ENCODE measurements at regions not wholly inside any gene's neighbourhood (a gene's known extent, or its start where the extent isn't known, plus 50 kb on each side); places are given as distances from the start of the nearest gene placed in this dataset.
"Not testable (repeated sequence)": the region's sequence is repeated elsewhere in the genome, so short reads cannot be mapped to it uniquely, and the experiment has no call there.

DNA sequence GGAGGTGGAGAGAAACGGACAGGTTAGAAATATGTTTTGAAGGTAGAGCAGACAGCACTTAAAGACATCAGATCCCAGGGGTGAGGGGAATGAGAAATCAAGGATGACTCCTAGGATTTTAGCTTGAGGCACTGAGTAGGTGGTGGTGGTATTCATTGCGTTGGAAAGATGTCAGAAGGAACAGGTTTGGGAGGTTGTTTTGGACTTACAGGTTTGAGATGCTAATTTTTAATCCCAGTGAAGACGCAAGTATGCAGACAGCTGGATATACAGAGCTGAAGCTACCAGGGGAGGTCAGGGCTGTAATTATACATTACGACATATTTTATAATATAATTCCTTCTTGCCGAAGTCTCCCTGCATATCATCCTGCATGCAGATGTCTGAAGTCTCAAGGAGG, 433.3 kb downstream of the XYLT1 start:
- H3K27me3 ChIP-seq (ENCODE audit: control insufficient read depth, insufficient read depth, low read length), result no peaks in the 10 kb centered on the region
- no peak overlapping the region for H3K9ac ChIP-seq (ENCODE audit: low read length)
- no peaks in the 10 kb centered on the region for H3K4me1 ChIP-seq (ENCODE audit: control insufficient read depth, low read depth, low read length)
- no peak overlapping the region for H3K27ac ChIP-seq (ENCODE audit: low read length)
- no peaks in the 10 kb centered on the region for H3K36me3 ChIP-seq (ENCODE audit: control insufficient read depth, low read depth, low read length)
- H3K4me3 ChIP-seq (ENCODE audit: low read length), result no peak overlapping the region
- no peaks in the 10 kb centered on the region for H3K9me3 ChIP-seq (ENCODE audit: control insufficient read depth, low read depth, low read length)

DNA sequence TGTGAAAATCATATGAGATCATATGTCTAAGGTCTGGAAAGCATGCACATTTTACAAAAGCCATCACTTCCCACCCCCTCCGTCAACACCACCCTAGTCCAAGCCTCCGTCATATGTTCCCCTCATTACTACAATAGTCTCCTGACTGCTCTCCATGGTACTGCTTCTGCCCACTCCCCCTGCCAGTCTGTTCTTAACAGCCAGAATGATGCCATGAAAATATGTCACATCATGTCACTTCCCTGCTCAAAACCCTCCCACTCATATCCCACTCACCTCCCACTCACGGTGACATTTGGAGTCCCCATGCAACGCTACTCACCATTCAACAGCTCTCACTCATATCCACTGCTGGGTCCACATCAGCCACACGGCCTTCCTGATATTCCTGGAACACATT, 432.3 kb downstream of the XYLT1 start:
- Histone ChIP-seq H3K27me3 (ENCODE audit: control insufficient read depth, insufficient read depth, low read length) (no peaks in the 10 kb centered on the region), H3K36me3 (ENCODE audit: control insufficient read depth, low read depth, low read length) (no peaks in the 10 kb centered on the region), H3K9ac (ENCODE audit: low read length) (no peak overlapping the region), H3K27ac (ENCODE audit: low read length) (no peak overlapping the region), H3K9me3 (ENCODE audit: control insufficient read depth, low read depth, low read length) (no peaks in the 10 kb centered on the region), H3K4me3 (ENCODE audit: low read length) (no peak overlapping the region), H3K4me1 (ENCODE audit: control insufficient read depth, low read depth, low read length) (no peaks in the 10 kb centered on the region)

DNA sequence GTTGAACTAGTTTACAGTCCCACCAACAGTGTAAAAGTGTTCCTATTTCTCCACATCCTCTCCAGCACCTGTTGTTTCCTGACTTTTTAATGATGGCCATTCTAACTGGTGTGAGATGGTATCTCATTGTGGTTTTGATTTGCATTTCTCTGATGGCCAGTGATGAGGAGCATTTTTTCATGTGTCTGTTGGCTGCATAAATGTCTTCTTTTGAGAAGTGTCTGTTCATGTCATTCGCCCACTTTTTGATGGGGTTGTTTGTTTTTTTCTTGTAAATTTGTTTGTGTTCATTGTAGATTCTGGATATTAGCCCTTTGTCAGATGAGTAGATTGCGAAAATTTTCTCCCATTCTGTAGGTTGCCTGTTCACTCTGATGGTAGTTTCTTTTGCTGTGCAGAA, 421.7 kb downstream of the XYLT1 start:
- H3K4me3 ChIP-seq (ENCODE audit: low read length); H3K27me3 ChIP-seq (ENCODE audit: control insufficient read depth, insufficient read depth, low read length); H3K9ac ChIP-seq (ENCODE audit: low read length); H3K36me3 ChIP-seq (ENCODE audit: control insufficient read depth, low read depth, low read length); H3K9me3 ChIP-seq (ENCODE audit: control insufficient read depth, low read depth, low read length); H3K27ac ChIP-seq (ENCODE audit: low read length); H3K4me1 ChIP-seq (ENCODE audit: control insufficient read depth, low read depth, low read length): not testable (repeated sequence)

DNA sequence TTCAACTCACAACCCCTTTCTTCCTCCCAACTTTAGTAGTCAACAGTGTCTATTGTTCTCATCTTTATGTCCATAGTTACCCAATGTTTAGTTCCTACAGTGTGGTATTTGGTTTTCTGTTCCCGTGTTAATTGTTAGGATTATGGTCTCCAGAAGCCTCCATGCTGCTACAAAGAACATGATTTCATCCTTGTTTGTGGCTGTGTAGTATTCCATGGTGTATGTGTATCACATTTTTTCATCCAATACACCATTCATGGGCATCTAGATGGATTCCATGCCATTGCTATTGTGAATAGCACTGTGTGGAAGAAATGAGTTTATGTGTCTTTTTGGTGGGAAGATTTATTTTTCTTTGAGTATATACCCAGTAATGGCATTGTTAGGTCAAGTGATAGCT, 420.3 kb downstream of the XYLT1 start:
- Histone ChIP-seq H3K4me1 (ENCODE audit: control insufficient read depth, low read depth, low read length) (no peaks in the 10 kb centered on the region), H3K27ac (ENCODE audit: low read length) (no peak overlapping the region), H3K4me3 (ENCODE audit: low read length) (no peak overlapping the region), H3K27me3 (ENCODE audit: control insufficient read depth, insufficient read depth, low read length) (no peaks in the 10 kb centered on the region), H3K9ac (ENCODE audit: low read length) (no peak overlapping the region), H3K9me3 (ENCODE audit: control insufficient read depth, low read depth, low read length) (no peaks in the 10 kb centered on the region), H3K36me3 (ENCODE audit: control insufficient read depth, low read depth, low read length) (no peaks in the 10 kb centered on the region)

Data from iPS-18a (cell line).